ENCODE measurements at regions not wholly inside any gene's neighbourhood (a gene's known extent, or its start where the extent isn't known, plus 50 kb on each side); places are given as distances from the start of the nearest gene placed in this dataset.
"Not testable (repeated sequence)": the region's sequence is repeated elsewhere in the genome, so short reads cannot be mapped to it uniquely, and the experiment has no call there.

DNA sequence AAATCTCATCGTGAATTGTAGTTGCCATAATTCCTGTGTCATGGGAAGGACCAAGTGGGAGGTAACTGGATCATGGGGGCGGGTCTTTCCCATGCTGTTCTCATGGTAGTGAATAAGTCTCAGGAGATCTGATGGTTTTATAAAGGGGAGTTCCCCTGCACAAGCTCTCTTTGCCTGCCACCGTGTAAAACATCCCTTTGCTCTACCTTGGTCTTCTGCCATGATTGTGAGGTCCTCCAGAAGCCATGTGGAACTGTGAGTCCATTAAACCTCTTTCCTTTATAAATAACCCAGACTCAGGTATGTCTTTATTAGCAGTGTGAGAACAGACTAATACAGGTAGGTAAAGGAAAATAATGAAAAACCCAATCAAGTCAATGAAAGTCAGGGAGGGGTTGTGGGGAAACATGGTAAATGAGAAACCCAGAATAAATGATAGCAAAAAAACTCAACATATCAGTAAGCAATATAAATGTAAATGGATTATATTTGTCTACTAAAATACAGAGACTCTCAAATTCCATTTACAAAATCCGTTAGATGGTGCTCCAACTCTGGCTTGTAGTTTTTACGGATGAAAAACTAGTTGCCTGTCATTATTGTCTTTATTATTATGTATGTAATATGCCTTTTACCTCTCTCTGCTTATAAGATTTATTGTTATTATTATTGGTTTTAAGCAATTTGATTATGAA lies 98.9 kb upstream of the NDUFV2 start:
- intact Hi-C loops (cut with DNase I; ENCODE audit: low total_unique reads), result no loop called here
- WGBS, 2 donors, result 91 to 96% methylated on average over 5 of the region's 5 CpGs
- no peaks in the 10 kb centered on the region for H3K9me3 ChIP-seq

DNA sequence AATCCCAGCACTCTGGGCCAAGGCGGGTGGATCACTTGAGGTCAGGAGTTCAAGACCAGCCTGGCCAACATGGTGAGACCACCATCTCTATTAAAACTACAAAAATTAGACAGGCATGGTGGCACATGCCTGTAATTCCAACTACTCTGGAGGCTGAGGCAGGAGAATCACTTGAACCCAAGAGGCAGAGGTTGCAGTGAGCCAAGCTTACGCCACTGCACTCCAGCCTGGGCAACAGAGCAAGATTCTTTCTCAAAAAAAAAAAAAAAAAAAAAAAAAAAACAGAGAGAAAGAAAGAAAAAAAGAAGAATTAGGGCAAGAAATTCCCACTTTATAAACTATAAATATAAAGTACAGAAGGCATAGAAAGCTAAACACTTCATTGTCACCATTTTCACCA lies 98.2 kb upstream of the NDUFV2 start:
- H3K9me3 ChIP-seq; H3K27me3 ChIP-seq; H3K27ac ChIP-seq; DNase-seq; H3K36me3 ChIP-seq (ENCODE audit: low read depth, missing control alignments); H3K4me3 ChIP-seq; intact Hi-C loops (cut with DNase I; ENCODE audit: low total_unique reads); H3K4me1 ChIP-seq: not testable (repeated sequence)
- 90 to 91% methylated on average over 2 of the region's 2 CpGs for WGBS, 2 donors

More for the DNA sequence above, 98.9 kb upstream of the NDUFV2 start:
- TF ChIP-seq POLR2A (IDR thresholded peaks at IDR 0.05), result no peak
- TF ChIP-seq, protein P1, sequence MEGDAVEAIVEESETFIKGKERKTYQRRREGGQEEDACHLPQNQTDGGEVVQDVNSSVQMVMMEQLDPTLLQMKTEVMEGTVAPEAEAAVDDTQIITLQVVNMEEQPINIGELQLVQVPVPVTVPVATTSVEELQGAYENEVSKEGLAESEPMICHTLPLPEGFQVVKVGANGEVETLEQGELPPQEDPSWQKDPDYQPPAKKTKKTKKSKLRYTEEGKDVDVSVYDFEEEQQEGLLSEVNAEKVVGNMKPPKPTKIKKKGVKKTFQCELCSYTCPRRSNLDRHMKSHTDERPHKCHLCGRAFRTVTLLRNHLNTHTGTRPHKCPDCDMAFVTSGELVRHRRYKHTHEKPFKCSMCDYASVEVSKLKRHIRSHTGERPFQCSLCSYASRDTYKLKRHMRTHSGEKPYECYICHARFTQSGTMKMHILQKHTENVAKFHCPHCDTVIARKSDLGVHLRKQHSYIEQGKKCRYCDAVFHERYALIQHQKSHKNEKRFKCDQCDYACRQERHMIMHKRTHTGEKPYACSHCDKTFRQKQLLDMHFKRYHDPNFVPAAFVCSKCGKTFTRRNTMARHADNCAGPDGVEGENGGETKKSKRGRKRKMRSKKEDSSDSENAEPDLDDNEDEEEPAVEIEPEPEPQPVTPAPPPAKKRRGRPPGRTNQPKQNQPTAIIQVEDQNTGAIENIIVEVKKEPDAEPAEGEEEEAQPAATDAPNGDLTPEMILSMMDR (IDR thresholded peaks at IDR 0.05), result no peak
- no peaks in the 10 kb centered on the region for H3K27me3 ChIP-seq
- DNase-seq, result no peak
- H3K27ac ChIP-seq, result no peak overlapping the region
- H3K36me3 ChIP-seq (ENCODE audit: low read depth, missing control alignments), result no peaks in the 10 kb centered on the region
- H3K4me1 ChIP-seq, result no peaks in the 10 kb centered on the region
- H3K4me3 ChIP-seq, result no peak overlapping the region

DNA sequence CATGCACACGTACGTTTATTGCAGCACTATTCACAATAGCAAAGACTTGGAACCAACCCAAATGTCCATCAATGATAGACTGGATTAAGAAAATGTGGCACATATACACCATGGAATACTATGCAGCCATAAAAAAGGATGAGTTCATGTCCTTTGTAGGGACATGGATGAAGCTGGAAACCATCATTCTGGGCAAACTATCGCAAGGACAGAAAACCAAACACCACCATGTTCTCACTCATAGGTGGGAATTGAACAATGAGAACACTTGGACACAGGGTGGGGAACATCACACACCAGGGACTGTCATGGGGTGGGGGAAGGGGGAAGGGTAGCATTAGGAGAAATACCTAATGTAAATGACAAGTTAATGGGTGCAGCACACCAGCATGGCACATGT lies 94.8 kb upstream of the NDUFV2 start:
- H3K4me1 ChIP-seq; intact Hi-C loops (cut with DNase I; ENCODE audit: low total_unique reads); H3K27ac ChIP-seq; H3K9me3 ChIP-seq; H3K27me3 ChIP-seq; H3K4me3 ChIP-seq; H3K36me3 ChIP-seq (ENCODE audit: low read depth, missing control alignments); DNase-seq: not testable (repeated sequence)
- 62 to 93% methylated on average over 3 of the region's 3 CpGs for WGBS, 2 donors

DNA sequence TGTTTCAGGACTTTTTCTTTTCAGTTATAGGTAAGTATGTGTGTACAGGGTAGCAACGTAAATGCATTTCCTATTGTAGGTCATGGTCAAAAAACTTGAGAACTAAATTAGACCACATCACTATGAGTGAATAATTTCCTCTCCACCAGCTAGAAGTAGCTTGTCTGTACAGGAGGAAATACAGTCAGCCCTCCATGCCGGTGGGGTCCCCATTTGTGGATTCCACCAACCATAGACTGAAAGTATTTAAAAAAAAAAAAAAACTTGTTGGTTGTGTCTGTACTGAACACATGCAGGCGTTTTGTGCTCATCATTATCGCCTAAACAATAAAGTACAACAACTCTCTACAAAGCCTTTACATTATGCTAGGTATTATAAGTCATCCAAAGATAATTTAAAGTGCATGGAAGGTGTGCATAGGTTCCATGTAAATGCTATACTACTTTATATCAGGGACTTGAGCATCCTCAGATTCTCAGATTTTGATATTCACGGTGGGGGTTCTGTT lies 94.2 kb upstream of the NDUFV2 start:
- TF ChIP-seq, protein P1 (IDR thresholded peaks at IDR 0.05), result no peak
- no peak for TF ChIP-seq POLR2A (IDR thresholded peaks at IDR 0.05)

DNA sequence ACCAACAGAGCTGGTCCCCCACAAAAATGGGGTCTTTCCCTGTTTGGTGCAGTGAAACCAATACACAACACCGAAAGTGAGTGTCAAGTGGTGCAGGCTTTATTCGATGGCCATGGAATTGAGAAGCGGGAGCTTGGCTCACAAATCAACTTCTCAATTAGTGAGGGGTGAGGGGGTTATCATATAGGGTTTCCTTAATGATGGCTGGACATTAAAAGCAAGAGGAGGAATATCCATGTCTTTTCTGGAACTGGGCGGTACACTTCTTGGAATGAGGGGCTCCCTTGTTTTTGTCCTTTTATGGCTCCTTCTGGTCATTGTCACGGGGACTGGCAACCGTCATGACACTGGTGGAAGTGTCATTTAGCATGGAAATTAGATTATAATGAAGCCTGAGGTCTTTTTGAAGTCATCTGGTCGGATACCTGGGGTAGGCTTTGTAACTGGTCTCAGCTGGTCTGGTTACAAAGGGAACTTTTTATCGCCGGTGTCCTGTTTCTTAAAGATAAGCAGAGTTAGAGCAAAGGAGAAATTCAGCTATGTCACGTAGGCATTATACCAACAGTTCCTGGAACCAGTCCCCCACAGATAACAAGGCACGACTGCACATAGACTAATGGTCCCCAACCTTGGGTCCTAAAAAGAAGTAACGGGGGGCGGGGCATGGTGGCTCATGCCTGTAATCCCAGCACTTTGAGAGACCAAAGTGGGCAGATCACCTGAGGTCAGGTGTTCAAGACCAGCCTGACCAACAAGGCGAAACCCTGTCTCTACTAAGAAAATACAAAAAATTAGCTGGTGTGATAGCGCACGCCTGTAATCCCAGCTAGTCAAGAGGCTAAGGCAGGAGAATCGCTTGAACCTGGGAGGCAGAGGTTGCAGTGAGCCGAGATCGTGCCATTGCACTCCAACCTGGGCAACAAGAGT lies 93.5 kb upstream of the NDUFV2 start:
- intact Hi-C loops (cut with DNase I; ENCODE audit: low total_unique reads), result no loop called here
- WGBS, 2 donors, result 75 to 81% methylated on average over 19 of the region's 19 CpGs
- TF ChIP-seq, protein P1 (IDR thresholded peaks at IDR 0.05), result no peak
- TF ChIP-seq POLR2A (IDR thresholded peaks at IDR 0.05), result no peak
- Histone ChIP-seq H3K36me3 (ENCODE audit: low read depth, missing control alignments) (no peaks in the 10 kb centered on the region), H3K4me3 (no peak overlapping the region), H3K9me3 (no peaks in the 10 kb centered on the region), H3K27ac (no peak overlapping the region), H3K27me3 (no peaks in the 10 kb centered on the region), H3K4me1 (no peaks in the 10 kb centered on the region)
- no peak for DNase-seq

More for the DNA sequence above, 94.2 kb upstream of the NDUFV2 start:
- Histone ChIP-seq H3K4me3 (no peak overlapping the region), H3K36me3 (ENCODE audit: low read depth, missing control alignments) (no peaks in the 10 kb centered on the region), H3K9me3 (no peaks in the 10 kb centered on the region), H3K27ac (no peak overlapping the region), H3K27me3 (no peaks in the 10 kb centered on the region), H3K4me1 (no peaks in the 10 kb centered on the region)
- intact Hi-C loops (cut with DNase I; ENCODE audit: low total_unique reads), result no loop called here
- no peak for DNase-seq
- WGBS, 2 donors, result 86 to 89% methylated on average over 5 of the region's 5 CpGs

Data from testis (tissue), 2 donors.